Right renal pelvis (tissue), 4 donors: ENCODE measurements at regions not wholly inside any gene's neighbourhood (a gene's known extent, or its start where the extent isn't known, plus 50 kb on each side); places are given as distances from the start of the nearest gene placed in this dataset.
"Not testable (repeated sequence)": the region's sequence is repeated elsewhere in the genome, so short reads cannot be mapped to it uniquely, and the experiment has no call there.

Source experiments
- DNase-seq, 4 donors: peaks; one replicate each; pipeline ENCODE4 v3.0.0-alpha.2; 2013; ENCODE audit warnings: low read depth in 4 of 4, low spot score in 3 of 4, missing footprints in 1 of 4

GRCh38 chr4:126533146-126533805 is 1099.5 kb upstream of the INTU start:
- DNase-seq = no peak

GRCh38 chr4:126539771-126540170 is 1093.0 kb upstream of the INTU start:
- DNase-seq = no peak

DNA sequence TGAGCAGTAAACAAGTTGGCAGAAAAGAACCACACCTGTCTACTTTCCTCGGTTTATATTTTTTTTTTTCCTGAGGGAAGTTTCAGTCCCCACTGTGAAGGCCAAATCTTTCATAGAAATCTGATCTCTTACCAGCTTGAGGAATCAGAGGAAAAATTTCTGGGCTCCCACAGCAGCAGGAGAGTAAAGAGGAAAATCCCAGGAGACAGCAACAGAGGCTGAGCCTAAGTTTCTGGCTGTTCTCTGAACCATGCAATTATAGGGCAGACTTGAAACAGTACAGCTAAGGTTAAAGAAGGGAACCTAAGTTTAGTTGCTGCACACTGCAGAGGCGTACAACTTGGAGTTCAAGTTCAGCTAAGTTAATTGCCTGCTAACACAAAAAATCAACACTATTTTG is 1090.9 kb upstream of the INTU start:
- no peak for DNase-seq

- no peak for DNase-seq
These were observed 1088.5 kb upstream of the INTU start for GRCh38 chr4:126544276-126544675.

GRCh38 chr4:126546197-126546596 is 1086.6 kb upstream of the INTU start:
- not testable (repeated sequence) for DNase-seq

DNA sequence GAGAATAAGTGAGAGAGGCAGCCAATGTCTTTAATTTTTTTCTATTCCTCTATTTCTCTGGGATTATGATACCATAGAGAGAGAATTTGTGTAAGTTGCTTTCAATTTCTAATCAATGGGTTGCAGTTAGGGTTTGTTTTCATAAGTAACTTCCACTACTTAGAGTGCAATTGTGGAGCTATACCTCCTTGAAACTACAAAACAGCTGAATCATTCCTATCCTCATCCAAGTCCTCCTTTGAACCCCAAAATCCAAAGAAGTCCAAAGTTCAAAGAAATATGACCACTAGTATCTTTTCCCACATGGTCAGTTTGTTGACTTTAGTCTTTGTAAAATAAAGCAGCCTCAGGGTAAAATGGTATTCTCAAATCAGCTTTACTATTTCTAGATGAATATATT is 1085.4 kb upstream of the INTU start:
- DNase-seq = no peak

DNA sequence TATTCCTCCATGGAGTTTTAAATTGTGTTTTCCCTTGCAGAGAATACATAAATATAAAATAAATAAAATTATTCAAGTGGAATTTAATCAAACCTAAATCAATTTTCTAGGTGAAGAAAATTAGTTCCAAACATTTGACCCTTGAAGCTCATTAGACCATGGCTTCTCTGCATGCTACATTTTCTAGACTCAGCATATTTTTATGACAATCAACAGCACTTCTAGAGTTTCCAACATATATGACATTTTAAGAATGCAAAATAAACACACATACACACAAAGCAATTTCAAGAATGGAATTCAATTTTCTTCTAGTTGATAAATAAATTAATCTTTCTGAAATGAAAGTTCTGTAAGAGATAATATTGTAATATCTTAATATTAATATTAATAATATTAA is 1083.9 kb upstream of the INTU start:
- no peak for DNase-seq

- DNase-seq = no peak
These were observed 1080.4 kb upstream of the INTU start for GRCh38 chr4:126552321-126552720.

DNA sequence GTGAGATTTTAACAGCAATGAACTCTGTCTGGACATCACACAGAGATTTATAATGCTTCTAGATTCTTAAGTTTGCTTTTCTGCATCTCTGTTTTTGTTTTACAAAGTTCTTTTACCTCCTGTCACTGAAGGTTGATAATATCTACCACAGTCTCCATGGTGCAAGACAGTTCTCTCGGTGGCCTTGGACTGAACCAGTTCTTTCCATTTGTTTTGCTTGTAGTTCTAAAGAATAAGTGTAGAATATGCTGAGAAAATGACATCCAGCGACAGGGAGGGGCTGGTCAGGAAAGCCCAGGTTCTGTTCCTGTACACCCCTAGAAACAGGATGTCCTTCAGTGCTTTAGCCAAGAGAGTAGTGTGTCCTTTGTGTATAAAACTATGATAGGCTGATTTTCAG is 1079.5 kb upstream of the INTU start:
- no peak for DNase-seq

- no peak for DNase-seq
These were observed 1074.2 kb upstream of the INTU start for GRCh38 chr4:126558596-126558995.

- no peak for DNase-seq
These were observed 1072.8 kb upstream of the INTU start for GRCh38 chr4:126559961-126560360.

DNA sequence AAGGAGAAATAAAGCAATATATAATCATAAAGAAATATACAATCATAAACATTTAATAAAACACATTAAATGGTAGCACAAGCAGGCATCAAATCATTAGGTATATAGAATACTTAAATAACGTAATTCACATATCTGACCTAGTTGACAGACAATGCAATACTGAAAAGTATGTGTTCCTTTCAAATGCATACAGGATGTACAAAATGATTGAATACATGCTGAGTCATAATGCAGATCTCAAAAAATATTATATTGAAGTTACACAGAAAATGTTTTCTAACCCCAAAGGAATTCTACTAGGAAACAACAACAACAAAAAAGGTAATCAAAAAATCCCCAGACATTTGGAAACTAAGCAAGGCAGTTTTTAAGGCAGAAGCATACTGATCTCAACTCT is 1072.0 kb upstream of the INTU start:
- DNase-seq = no peak

GRCh38 chr4:126563389-126563788 is 1069.4 kb upstream of the INTU start:
- DNase-seq = no peak

- no peak for DNase-seq
These were observed 1068.4 kb upstream of the INTU start for GRCh38 chr4:126564283-126564854.

GRCh38 chr4:126568652-126569570 is 1063.8 kb upstream of the INTU start:
- peak in 1 of 4 donors; percentile 5 for DNase-seq

DNA sequence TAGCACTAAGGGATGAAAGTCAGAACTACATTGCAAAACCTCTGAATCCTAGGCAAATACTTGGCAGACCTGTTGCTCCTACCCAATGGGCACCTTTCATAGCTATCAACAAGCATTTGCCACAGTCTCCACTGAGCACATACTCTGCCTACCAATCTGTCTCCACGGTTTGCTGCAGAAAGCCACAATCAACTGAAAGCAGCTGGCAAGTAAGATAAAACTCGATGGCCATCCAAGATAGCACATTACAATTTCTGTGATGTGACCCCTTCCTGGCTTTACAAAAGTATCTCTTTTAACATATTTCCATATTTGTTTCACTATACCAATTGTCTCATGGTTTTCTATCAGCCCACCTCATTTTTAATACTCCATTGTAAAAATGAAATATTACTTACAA is 1060.5 kb upstream of the INTU start:
- no peak for DNase-seq

- no peak for DNase-seq
These were observed 1050.0 kb upstream of the INTU start for GRCh38 chr4:126582737-126583136.

GRCh38 chr4:126583509-126583908 is 1049.2 kb upstream of the INTU start:
- no peak for DNase-seq

DNA sequence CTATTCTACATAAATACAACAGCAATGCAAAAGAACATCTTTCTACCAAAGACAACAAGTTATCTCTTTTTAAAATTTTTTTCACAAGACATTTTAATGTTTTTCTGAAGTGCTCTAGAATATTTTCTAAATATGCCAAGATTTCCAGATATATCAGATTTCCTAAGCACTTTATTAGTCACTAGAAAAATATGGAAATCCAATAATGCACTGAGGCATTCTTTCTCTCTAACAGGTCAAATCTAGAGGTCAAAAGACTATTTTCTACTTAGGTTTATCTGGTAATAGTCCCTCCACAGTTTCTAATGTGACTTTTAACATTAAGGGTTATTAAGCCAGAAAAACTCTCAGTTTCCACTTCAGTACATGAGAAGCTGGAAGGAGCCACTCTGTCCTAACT is 1041.2 kb upstream of the INTU start:
- no peak for DNase-seq

DNA sequence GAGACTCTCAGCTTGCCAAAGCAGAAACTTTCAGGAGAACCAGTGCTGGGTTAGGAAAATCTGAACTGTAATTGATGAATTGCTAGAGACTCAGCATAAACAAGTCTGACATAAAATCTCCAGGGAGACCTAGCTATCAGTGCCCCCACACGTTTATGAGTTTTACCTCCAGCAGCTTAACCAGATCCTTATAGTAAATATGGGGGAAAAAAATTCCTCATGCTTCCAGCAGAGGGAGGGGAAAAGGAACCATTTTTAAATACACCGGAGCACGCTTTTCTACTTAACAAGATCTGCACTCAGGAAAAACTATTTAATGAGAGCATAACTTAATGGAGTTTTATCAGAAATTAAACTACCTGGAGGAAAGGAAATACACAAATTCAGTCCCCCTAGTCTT is 1040.7 kb upstream of the INTU start:
- DNase-seq = no peak

DNA sequence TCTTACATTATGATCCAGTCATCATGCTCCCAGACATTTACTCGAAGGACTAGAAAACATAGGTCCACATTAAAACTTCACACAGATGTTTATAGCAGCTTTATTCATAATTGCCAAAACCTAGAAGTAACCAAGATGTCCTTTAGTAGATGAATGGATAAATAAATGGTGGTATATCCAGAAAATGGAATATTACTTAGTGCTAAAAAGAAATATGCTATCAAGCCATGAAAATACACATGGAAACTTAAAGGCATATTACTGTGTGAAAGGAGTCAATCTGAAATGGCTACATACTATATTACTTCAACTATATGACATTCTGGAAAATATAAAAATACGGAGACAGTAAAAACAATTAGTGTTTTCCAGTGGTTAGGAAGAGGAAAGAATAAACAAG is 1039.1 kb upstream of the INTU start:
- DNase-seq = no peak

- DNase-seq = no peak
These were observed 1037.1 kb upstream of the INTU start for GRCh38 chr4:126595643-126596042.
